GM12878 (cell line): ENCODE measurements at regions not wholly inside any gene's neighbourhood (a gene's known extent, or its start where the extent isn't known, plus 50 kb on each side); places are given as distances from the start of the nearest gene placed in this dataset.

Experiments used
- ATAC-seq: fragments of 200-7000 bp; cut with Tn5 transposase; 3 replicates; pipeline ENCODE4 v1.9.1; 2020; ENCODE audit warnings: mild to moderate bottlenecking, moderate library complexity
- BruUV-seq: library from RNA; stranded (reverse); fragments of 400-500 nt; replicated peaks from 2 replicates; lab custom pipeline; 2021; lab: Mats Ljungman, UMichigan
- CTCF ChIA-PET: fragments of 300-600 bp; sonication (Branson Sonifier 250); formaldehyde crosslinking; extraction: SDS; loops from one replicate; lab custom pipeline; 2021; ENCODE audit warnings: inconsistent platforms; lab: Yijun Ruan, JAX
- POLR2A ChIA-PET: fragments of 350-600 bp; formaldehyde crosslinking; extraction: SDS; loops from one replicate; lab custom pipeline; 2021; ENCODE audit warnings: inconsistent platforms; lab: Charles Lee
- RAD21 ChIA-PET: fragments of 300-600 bp; sonication (Branson Sonifier 250); formaldehyde crosslinking; loops from one replicate; lab custom pipeline; 2023; ENCODE audit warnings: antibody characterized with exemption; ENCODE audit not compliant: unreplicated experiment; lab: Charles Lee
- SMC1A ChIA-PET: fragments of 300-600 bp; sonication (Branson Sonifier 250); formaldehyde crosslinking; loops from one replicate; lab custom pipeline; 2023; ENCODE audit not compliant: unreplicated experiment, uncharacterized antibody; lab: Charles Lee
- DNase-seq: peaks from one replicate; pipeline ENCODE4 v3.0.0-alpha.2; 2011; ENCODE audit warnings: low read depth, low spot score
- FAIRE-seq: peaks from 3 replicates; lab custom pipeline; 2011; peaks lifted over from hg19 to GRCh38; lab: Jason Lieb, UNC
- H2AFZ ChIP-seq: 2 replicates; pipeline ENCODE4 v1.6.0; 2011; ENCODE audit warnings: low read depth, low read length, control low read depth; ENCODE audit not compliant: control insufficient read depth
- H3K27ac ChIP-seq: 2 replicates; pipeline ENCODE4 v1.5.1; 2011; ENCODE audit warnings: control low read depth; ENCODE audit not compliant: control insufficient read depth, insufficient read depth
- H3K27me3 ChIP-seq, 2 experiments: replicated peaks in 1 of 2; 2 replicates each; pipeline versions ENCODE4 v1.6.0 to v1.6.1; 2011; ENCODE audit warnings: low read length in 1 of 2; ENCODE audit not compliant: control insufficient read depth in 2 of 2, insufficient read depth in 2 of 2
- H3K36me3 ChIP-seq, 2 experiments: 2 replicates each; pipeline ENCODE4 v1.5.1; 2011; ENCODE audit warnings: low read length in 1 of 2; ENCODE audit not compliant: control insufficient read depth in 2 of 2, insufficient read depth in 2 of 2
- H3K4me1 ChIP-seq: 2 replicates; pipeline ENCODE4 v1.6.1; 2011; ENCODE audit warnings: mild to moderate bottlenecking, low read length, moderate library complexity, mixed read lengths; ENCODE audit not compliant: control insufficient read depth, insufficient read depth
- H3K4me2 ChIP-seq: 2 replicates; pipeline ENCODE4 v1.6.0; 2011; ENCODE audit warnings: control low read depth; ENCODE audit not compliant: control insufficient read depth, insufficient read depth
- H3K4me3 ChIP-seq: fragments of 200-600 bp; sonication (generic); 2 replicates; pipeline ENCODE4 v1.5.1; 2016
- H3K79me2 ChIP-seq: 2 replicates; pipeline ENCODE4 v1.6.0; 2011; ENCODE audit warnings: low read length; ENCODE audit not compliant: control insufficient read depth, insufficient read depth
- H3K9ac ChIP-seq: 2 replicates; pipeline ENCODE4 v1.8.0; 2011; ENCODE audit warnings: low read length, control low read depth, mixed read lengths; ENCODE audit not compliant: control insufficient read depth, insufficient read depth
- H3K9me3 ChIP-seq: replicated peaks from 3 replicates; pipeline ENCODE4 v1.5.1; 2011; ENCODE audit warnings: mild to moderate bottlenecking, low read length; ENCODE audit not compliant: control insufficient read depth, insufficient read depth
- H4K20me1 ChIP-seq: 2 replicates; pipeline ENCODE4 v1.6.0; 2011; ENCODE audit not compliant: control insufficient read depth, insufficient read depth
- CBX5 ChIP-seq: sonication (generic); IDR thresholded peaks from 2 replicates; pipeline ENCODE4 v1.6.1; 2016; ENCODE audit warnings: low read depth, moderate library complexity, mild to moderate bottlenecking, inconsistent platforms
- CEBPB ChIP-seq, 2 experiments: fragments of 150-350 bp in 1 of 2; IDR thresholded peaks; 2 replicates each; pipeline ENCODE4 v1.6.1; 2012 to 2014; ENCODE audit warnings: low read depth in 2 of 2, low read length in 2 of 2, borderline replicate concordance in 1 of 2, inconsistent platforms in 1 of 2
- ESRRA ChIP-seq: IDR thresholded peaks from 2 replicates; pipeline ENCODE4 v1.6.1; 2012; ENCODE audit warnings: mild to moderate bottlenecking, low read length, improper control_type of control experiment
- JUNB ChIP-seq: IDR thresholded peaks from 2 replicates; pipeline ENCODE4 v1.6.1; 2016; ENCODE audit warnings: antibody characterized with exemption, mild to moderate bottlenecking
- NFIC ChIP-seq: IDR thresholded peaks from 2 replicates; pipeline ENCODE4 v1.6.1; 2012; ENCODE audit warnings: low read depth, mild to moderate bottlenecking, inconsistent platforms, low read length, moderate library complexity
- NFYB ChIP-seq: IDR thresholded peaks from 2 replicates; pipeline ENCODE4 v1.6.1; 2011; ENCODE audit warnings: low read depth, mild to moderate bottlenecking, low read length, improper control_type of control experiment, moderate library complexity; ENCODE audit not compliant: insufficient read depth
- NR2C2 ChIP-seq: IDR thresholded peaks from 2 replicates; pipeline ENCODE4 v1.6.1; 2011; ENCODE audit warnings: borderline replicate concordance, low read depth; ENCODE audit not compliant: control insufficient read depth, insufficient read length
- NR2F1 ChIP-seq: fragments of 450-650 bp; conservative IDR thresholded peaks from 2 replicates; pipeline ENCODE4 v1.6.1; 2017; ENCODE audit warnings: mild to moderate bottlenecking
- RCOR1 ChIP-seq: conservative IDR thresholded peaks from 2 replicates; pipeline ENCODE4 v1.6.1; 2012; ENCODE audit warnings: low read depth, low read length, improper control_type of control experiment
- YBX1 ChIP-seq: fragments of 450-650 bp; IDR thresholded peaks from 2 replicates; pipeline ENCODE4 v1.6.1; 2016; ENCODE audit warnings: antibody characterized with exemption
- ZNF24 ChIP-seq: fragments of 450-650 bp; IDR thresholded peaks from 2 replicates; pipeline ENCODE4 v1.6.1; 2017; ENCODE audit warnings: antibody characterized with exemption, mild to moderate bottlenecking
- WGBS: methylation state at CpG from one replicate; pipeline ENCODE4 v1.1.6; 2016; ENCODE audit warnings: low lambda C conversion rate; ENCODE audit not compliant: insufficient replicate concordance, insufficient coverage; ENCODE audit errors: missing lambda C conversion rate; 5-methylcytosine and 5-hydroxymethylcytosine counted together
- in situ Hi-C: fragments of 300-500 bp; cut with MboI; formaldehyde crosslinking; loops from 9 replicates; pipeline ENCODE4 v1.14.3; 2018; ENCODE audit warnings: mixed read lengths
- intact Hi-C: fragments of 100-400 bp; cut with micrococcal nuclease; formaldehyde crosslinking; loops from one replicate; pipeline ENCODE4 v1.14.2; 2022; ENCODE audit not compliant: unreplicated experiment
- TF ChIP-seq, protein P1 (sequence below): IDR thresholded peaks from 2 replicates; pipeline ENCODE4 v1.6.1; 2011; ENCODE audit warnings: low read depth, low read length, improper control_type of control experiment, borderline replicate concordance

- TF ChIP-seq, protein P1, sequence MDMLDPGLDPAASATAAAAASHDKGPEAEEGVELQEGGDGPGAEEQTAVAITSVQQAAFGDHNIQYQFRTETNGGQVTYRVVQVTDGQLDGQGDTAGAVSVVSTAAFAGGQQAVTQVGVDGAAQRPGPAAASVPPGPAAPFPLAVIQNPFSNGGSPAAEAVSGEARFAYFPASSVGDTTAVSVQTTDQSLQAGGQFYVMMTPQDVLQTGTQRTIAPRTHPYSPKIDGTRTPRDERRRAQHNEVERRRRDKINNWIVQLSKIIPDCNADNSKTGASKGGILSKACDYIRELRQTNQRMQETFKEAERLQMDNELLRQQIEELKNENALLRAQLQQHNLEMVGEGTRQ: no peak
- TF ChIP-seq CEBPB (IDR thresholded peaks at IDR 0.05; ENCODE audit: borderline replicate concordance in 1 of 2, low read depth in 2 of 2, low read length in 2 of 2) (no peak), ESRRA (no peak), NR2F1 (no peak), NFIC (no peak), ZNF24 (no peak)
Observed at GRCh38 chr4:164485136-164485535, 268.8 kb upstream of the SMIM31 start (continued).

DNA sequence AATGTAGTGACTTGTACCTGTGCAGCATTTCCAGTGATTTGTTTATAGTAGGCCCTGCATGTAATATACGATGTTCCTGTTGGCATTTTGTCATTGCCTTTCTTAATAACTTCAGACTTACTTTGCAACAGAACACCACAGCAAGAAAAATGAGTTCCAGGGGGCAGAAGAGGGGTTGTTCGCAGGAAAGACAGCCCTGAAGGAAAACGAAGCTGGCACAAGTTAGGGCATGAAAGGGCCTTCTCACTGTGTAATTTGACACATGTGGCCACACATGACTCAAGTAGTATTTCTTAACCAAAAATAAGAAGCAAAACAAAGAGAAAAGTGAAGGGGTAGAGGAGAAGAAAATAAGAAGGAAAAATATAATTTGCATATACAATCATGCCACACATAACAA is 265.8 kb upstream of the SMIM31 start:
- ChIA-PET CTCF (no interaction called here), RAD21 (no interaction called here)
- no peaks in the 10 kb centered on the region for H3K9me3 ChIP-seq
- FAIRE-seq (no peak), ATAC-seq (no peak)
- intact Hi-C loops: no loop called here
- no peak overlapping the region for H3K4me2 ChIP-seq
- H2AFZ ChIP-seq: no peak overlapping the region
- TF ChIP-seq NFYB (no peak), YBX1 (no peak), JUNB (no peak), CBX5 (no peak), RCOR1 (no peak), NR2C2 (no peak)
- TF ChIP-seq, all 136 proteins: peak for 0
- Histone ChIP-seq H4K20me1 (no peaks in the 10 kb centered on the region), H3K9ac (no peak overlapping the region), H3K4me1 (no peaks in the 10 kb centered on the region), H3K36me3 (no peaks in the 10 kb centered on the region), H3K79me2 (no peaks in the 10 kb centered on the region), H3K4me3 (no peak overlapping the region), H3K27me3 (no peaks in the 10 kb centered on the region), H3K27ac (no peak overlapping the region)
- no peak for DNase-seq
- in situ Hi-C loops: no loop called here
- 0% methylated on average over 2 of the region's 3 CpGs for WGBS
- no TSS peak for BruUV-seq
- SMC1A ChIA-PET: no interaction called here
- POLR2A ChIA-PET: no interaction called here
